Nephron (organoid): ENCODE measurements at regions not wholly inside any gene's neighbourhood (a gene's known extent, or its start where the extent isn't known, plus 50 kb on each side); places are given as distances from the start of the nearest gene placed in this dataset.
"Not testable (repeated sequence)": the region's sequence is repeated elsewhere in the genome, so short reads cannot be mapped to it uniquely, and the experiment has no call there.

Experiments
- H3K27ac Mint-ChIP-seq, 3 experiments: 2 replicates each; pipeline ENCODE4 v1.8.0; 2020; ENCODE audit warnings: mixed read lengths in 3 of 3, mild to moderate bottlenecking in 2 of 3, moderate library complexity in 1 of 3
- H3K27me3 Mint-ChIP-seq: 2 replicates; pipeline ENCODE4 v1.8.0; 2021; ENCODE audit warnings: low read depth, mild to moderate bottlenecking, moderate library complexity, mixed read lengths
- H3K36me3 Mint-ChIP-seq: 2 replicates; pipeline ENCODE4 v1.8.0; 2020; ENCODE audit warnings: low read depth, mixed read lengths
- H3K4me1 Mint-ChIP-seq: 2 replicates; pipeline ENCODE4 v1.8.0; 2020; ENCODE audit warnings: mixed read lengths
- H3K4me3 Mint-ChIP-seq, 3 experiments: 2 replicates each; pipeline ENCODE4 v1.8.0; 2020; ENCODE audit warnings: mild to moderate bottlenecking in 3 of 3, mixed read lengths in 3 of 3, moderate library complexity in 2 of 3
- H3K9me3 Mint-ChIP-seq: 2 replicates; pipeline ENCODE4 v1.8.0; 2020; ENCODE audit warnings: mixed read lengths
- CTCF ChIP-seq, 3 experiments: fragments of 200-600 bp; sonication (generic); IDR thresholded peaks; one replicate each; pipeline ENCODE4 v1.5.0; 2021; ENCODE audit warnings: antibody characterized with exemption in 3 of 3; ENCODE audit not compliant: unreplicated experiment in 3 of 3

GRCh38 chr6:27138837-27139755 is 108.4 kb upstream of the PRSS16 start:
- H3K27ac Mint-ChIP-seq: peak overlapping the region; percentile 99 to 100 (median 100)
- peaks cover 46% of the 10 kb centered on the region for H3K4me1 Mint-ChIP-seq
- H3K36me3 Mint-ChIP-seq: peaks cover 4% of the 10 kb centered on the region

GRCh38 chr6:27139756-27140579 is 107.5 kb upstream of the PRSS16 start:
- peaks cover 4% of the 10 kb centered on the region for H3K36me3 Mint-ChIP-seq

More at GRCh38 chr6:27138837-27139755, 108.4 kb upstream of the PRSS16 start:
- H3K9me3 Mint-ChIP-seq: no peaks in the 10 kb centered on the region
- TF ChIP-seq CTCF (IDR thresholded peaks at IDR 0.05; ENCODE audit: unreplicated experiment in 3 of 3): no peak
- peak overlapping the region; percentile 97 to 99 (median 98) for H3K4me3 Mint-ChIP-seq
- H3K27me3 Mint-ChIP-seq: no peaks in the 10 kb centered on the region

GRCh38 chr6:27140999-27141528 is 106.4 kb upstream of the PRSS16 start:
- peak overlapping the region; percentile 78 to 100 (median 99) for H3K27ac Mint-ChIP-seq
- H3K4me3 Mint-ChIP-seq: peak overlapping the region; percentile 72 to 78 (median 77)
- H3K27me3 Mint-ChIP-seq: no peaks in the 10 kb centered on the region
- peaks cover 40% of the 10 kb centered on the region for H3K4me1 Mint-ChIP-seq
- no peak for TF ChIP-seq CTCF (IDR thresholded peaks at IDR 0.05; ENCODE audit: unreplicated experiment in 3 of 3)
- H3K36me3 Mint-ChIP-seq: peaks cover 4% of the 10 kb centered on the region
- H3K9me3 Mint-ChIP-seq: no peaks in the 10 kb centered on the region

More at GRCh38 chr6:27139756-27140579, 107.5 kb upstream of the PRSS16 start:
- no peaks in the 10 kb centered on the region for H3K9me3 Mint-ChIP-seq
- H3K27ac Mint-ChIP-seq: peak overlapping the region; percentile 99 to 100 (median 100)
- peak overlapping the region; percentile 97 to 99 (median 98) for H3K4me3 Mint-ChIP-seq
- H3K4me1 Mint-ChIP-seq: peaks cover 44% of the 10 kb centered on the region
- H3K27me3 Mint-ChIP-seq: no peaks in the 10 kb centered on the region
- TF ChIP-seq CTCF (IDR thresholded peaks at IDR 0.05; ENCODE audit: unreplicated experiment in 3 of 3): no peak

- peak overlapping the region; percentile 72 to 78 (median 77) for H3K4me3 Mint-ChIP-seq
- H3K36me3 Mint-ChIP-seq: peaks cover 4% of the 10 kb centered on the region
- peak overlapping the region; percentile 46 to 100 (median 99) for H3K27ac Mint-ChIP-seq
- no peak for TF ChIP-seq CTCF (IDR thresholded peaks at IDR 0.05; ENCODE audit: unreplicated experiment in 3 of 3)
- H3K27me3 Mint-ChIP-seq: no peaks in the 10 kb centered on the region
- H3K9me3 Mint-ChIP-seq: no peaks in the 10 kb centered on the region
- H3K4me1 Mint-ChIP-seq: peaks cover 40% of the 10 kb centered on the region
Observed at GRCh38 chr6:27141529-27142015, 105.9 kb upstream of the PRSS16 start.

GRCh38 chr6:27143020-27143388 is 104.5 kb upstream of the PRSS16 start:
- H3K36me3 Mint-ChIP-seq, H3K27me3 Mint-ChIP-seq, H3K9me3 Mint-ChIP-seq: not testable (repeated sequence)
- peak overlapping the region; percentile 30 to 73 (median 37) for H3K4me3 Mint-ChIP-seq
- peaks cover 39% of the 10 kb centered on the region for H3K4me1 Mint-ChIP-seq
- peak overlapping the region; percentile 73 to 88 (median 88) for H3K27ac Mint-ChIP-seq
